Caco-2 (cell line): ENCODE measurements at regions not wholly inside any gene's neighbourhood (a gene's known extent, or its start where the extent isn't known, plus 50 kb on each side); places are given as distances from the start of the nearest gene placed in this dataset.

Source experiments
- BruUV-seq: library from RNA; stranded (reverse); fragments of 400-500 nt; replicated peaks from 2 replicates; lab custom pipeline; 2021; lab: Mats Ljungman, UMichigan
- CTCF ChIA-PET: fragments of 300-600 bp; sonication (Branson Sonifier 250); formaldehyde crosslinking; loops from one replicate; lab custom pipeline; 2022; ENCODE audit warnings: antibody characterized with exemption; lab: Charles Lee
- POLR2A ChIA-PET: fragments of 300-600 bp; sonication (Branson Sonifier 250); formaldehyde crosslinking; loops from one replicate; lab custom pipeline; 2022; ENCODE audit warnings: antibody characterized with exemption; lab: Charles Lee
- DNase-seq, 2 experiments: peaks; one replicate each; pipeline versions ENCODE4 v3.0.0 to v3.0.0-alpha.2; 2020 to 2022
- H3K27me3 ChIP-seq: replicated peaks from 2 replicates; pipeline ENCODE4 v1.6.0; 2011; ENCODE audit warnings: low read length; ENCODE audit not compliant: control insufficient read depth, insufficient read depth
- H3K36me3 ChIP-seq: 2 replicates; pipeline ENCODE4 v1.5.1; 2011; ENCODE audit warnings: low read length; ENCODE audit not compliant: control insufficient read depth, insufficient read depth
- H3K4me1 ChIP-seq: fragments of 250-450 bp; sonication (Bioruptor Pico); 2 replicates; pipeline ENCODE4 v1.5.1; 2020; ENCODE audit warnings: mild to moderate bottlenecking
- H3K4me3 ChIP-seq: 2 replicates; pipeline ENCODE4 v1.5.1; 2011; ENCODE audit warnings: low read depth, mild to moderate bottlenecking, control low read depth, low read length
- H3K9me3 ChIP-seq: fragments of 250-450 bp; sonication (Bioruptor Pico); 2 replicates; pipeline ENCODE4 v1.5.1; 2020; ENCODE audit warnings: mild to moderate bottlenecking, moderate library complexity
- H3K27ac Mint-ChIP-seq: one replicate; pipeline ENCODE4 v1.8.0; 2022; ENCODE audit warnings: mixed read lengths; ENCODE audit not compliant: unreplicated experiment
- H3K27me3 Mint-ChIP-seq: one replicate; pipeline ENCODE4 v1.8.0; 2022; ENCODE audit warnings: mixed read lengths; ENCODE audit not compliant: insufficient read depth, unreplicated experiment
- H3K36me3 Mint-ChIP-seq: one replicate; pipeline ENCODE4 v1.8.0; 2022; ENCODE audit warnings: mild to moderate bottlenecking, mixed read lengths; ENCODE audit not compliant: insufficient read depth, unreplicated experiment
- H3K4me1 Mint-ChIP-seq: one replicate; pipeline ENCODE4 v1.8.0; 2022; ENCODE audit warnings: low read depth, mixed read lengths; ENCODE audit not compliant: unreplicated experiment
- H3K4me3 Mint-ChIP-seq: one replicate; pipeline ENCODE4 v1.8.0; 2022; ENCODE audit warnings: mild to moderate bottlenecking, moderate library complexity, mixed read lengths; ENCODE audit not compliant: unreplicated experiment
- H3K9me3 Mint-ChIP-seq: one replicate; pipeline ENCODE4 v1.8.0; 2022; ENCODE audit warnings: mixed read lengths; ENCODE audit not compliant: unreplicated experiment
- CTCF ChIP-seq, 2 experiments: fragments of 200-600 bp in 1 of 2; IDR thresholded peaks; 1 replicate in 1 of 2; 2 replicates in 1 of 2; pipeline versions ENCODE4 v1.5.1 to v1.8.0; 2011 to 2022; ENCODE audit warnings: antibody characterized with exemption in 1 of 2, control low read depth in 1 of 2, inconsistent platforms in 1 of 2, low read depth in 1 of 2, low read length in 1 of 2, mild to moderate bottlenecking in 1 of 2, moderate library complexity in 1 of 2; ENCODE audit not compliant: insufficient read depth in 1 of 2, severe bottlenecking in 1 of 2, unreplicated experiment in 1 of 2
- intact Hi-C: fragments of 100-400 bp; cut with micrococcal nuclease; formaldehyde crosslinking; loops from one replicate; pipeline ENCODE4 v1.10.0; 2022; ENCODE audit not compliant: unreplicated experiment

- Mint-ChIP-seq H3K27ac (no peak overlapping the region), H3K36me3 (peaks cover 5% of the 10 kb centered on the region), H3K4me3 (no peak overlapping the region), H3K4me1 (peaks cover 6% of the 10 kb centered on the region), H3K9me3 (no peaks in the 10 kb centered on the region), H3K27me3 (no peaks in the 10 kb centered on the region)
- Histone ChIP-seq H3K36me3 (no peaks in the 10 kb centered on the region), H3K9me3 (no peaks in the 10 kb centered on the region), H3K4me3 (no peak overlapping the region), H3K27me3 (no peaks in the 10 kb centered on the region), H3K4me1 (peaks cover 15% of the 10 kb centered on the region)
- TF ChIP-seq CTCF (IDR thresholded peaks at IDR 0.05; ENCODE audit: insufficient read depth in 1 of 2, low read depth in 1 of 2, low read length in 1 of 2, severe bottlenecking in 1 of 2, unreplicated experiment in 1 of 2): no peak
- POLR2A ChIA-PET: no interaction called here
- CTCF ChIA-PET: no interaction called here
- BruUV-seq: no TSS peak
- no peak for DNase-seq
- intact Hi-C loops: no loop called here
Measured at GRCh38 chr14:99326041-99326710, 54.2 kb upstream of the BCL11B start.

- Histone ChIP-seq H3K27me3 (no peaks in the 10 kb centered on the region), H3K36me3 (no peaks in the 10 kb centered on the region), H3K9me3 (no peaks in the 10 kb centered on the region), H3K4me3 (no peak overlapping the region), H3K4me1 (peaks cover 15% of the 10 kb centered on the region)
- Mint-ChIP-seq H3K4me1 (peaks cover 6% of the 10 kb centered on the region), H3K27me3 (no peaks in the 10 kb centered on the region), H3K27ac (no peak overlapping the region), H3K36me3 (peaks cover 5% of the 10 kb centered on the region), H3K4me3 (no peak overlapping the region), H3K9me3 (no peaks in the 10 kb centered on the region)
- BruUV-seq: no TSS peak
- no peak for DNase-seq
- no peak for TF ChIP-seq CTCF (IDR thresholded peaks at IDR 0.05; ENCODE audit: insufficient read depth in 1 of 2, low read depth in 1 of 2, low read length in 1 of 2, severe bottlenecking in 1 of 2, unreplicated experiment in 1 of 2)
- POLR2A ChIA-PET: no interaction called here
- intact Hi-C loops: no loop called here
- CTCF ChIA-PET: no interaction called here
Measured at GRCh38 chr14:99325591-99325990, 53.6 kb upstream of the BCL11B start.

- POLR2A ChIA-PET: no interaction called here
- Mint-ChIP-seq H3K27me3 (no peaks in the 10 kb centered on the region), H3K36me3 (peaks cover 5% of the 10 kb centered on the region)
Measured at GRCh38 chr14:99325016-99325415, 53.0 kb upstream of the BCL11B start.

More at GRCh38 chr14:99325016-99325415, 53.0 kb upstream of the BCL11B start:
- H3K4me3 Mint-ChIP-seq: no peak overlapping the region
- no peak overlapping the region for H3K27ac Mint-ChIP-seq
- no TSS peak for BruUV-seq
- Histone ChIP-seq H3K4me3 (no peak overlapping the region), H3K36me3 (no peaks in the 10 kb centered on the region), H3K9me3 (no peaks in the 10 kb centered on the region), H3K4me1 (peaks cover 15% of the 10 kb centered on the region), H3K27me3 (no peaks in the 10 kb centered on the region)
- TF ChIP-seq CTCF (IDR thresholded peaks at IDR 0.05; ENCODE audit: insufficient read depth in 1 of 2, low read depth in 1 of 2, low read length in 1 of 2, severe bottlenecking in 1 of 2, unreplicated experiment in 1 of 2): no peak
- H3K9me3 Mint-ChIP-seq: no peaks in the 10 kb centered on the region
- CTCF ChIA-PET: no interaction called here
- intact Hi-C loops: no loop called here
- DNase-seq: no peak
- peaks cover 6% of the 10 kb centered on the region for H3K4me1 Mint-ChIP-seq
